ENCODE measurements at regions not wholly inside any gene's neighbourhood (a gene's known extent, or its start where the extent isn't known, plus 50 kb on each side); places are given as distances from the start of the nearest gene placed in this dataset.

- intact Hi-C loops (cut with DNase I) = no loop called here
- no peak for DNase-seq (ENCODE audit: low spot score)
- no peak for ATAC-seq
Observed at GRCh38 chr2:23306401-23306800, 78.6 kb upstream of the KLHL29 start.

DNA sequence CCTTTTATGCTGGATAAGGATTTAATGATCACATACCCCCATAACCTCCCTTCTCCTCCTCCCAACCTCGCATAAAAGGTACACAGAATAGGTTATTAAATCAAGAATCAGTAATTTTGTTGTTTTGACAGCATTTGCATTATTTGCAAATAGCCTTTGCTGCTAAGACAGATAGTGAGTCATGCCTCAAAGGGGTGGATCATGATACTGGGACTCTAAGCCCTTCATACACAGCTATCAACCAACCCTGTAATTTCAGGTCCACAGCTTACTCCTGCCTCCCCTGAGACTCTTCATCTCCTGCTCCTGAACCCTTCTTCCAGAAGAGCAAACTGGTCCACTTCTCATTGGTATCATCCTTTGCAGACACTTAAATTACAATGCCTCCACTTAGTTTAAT, 73.8 kb upstream of the KLHL29 start:
- DNase-seq (ENCODE audit: low spot score) (no peak), ATAC-seq (no peak)
- intact Hi-C loops (cut with DNase I) = no loop called here

- DNase-seq (ENCODE audit: low spot score) (no peak), ATAC-seq (no peak)
- intact Hi-C loops (cut with DNase I) = no loop called here
Observed at GRCh38 chr2:23312996-23313606, 71.9 kb upstream of the KLHL29 start.

DNA sequence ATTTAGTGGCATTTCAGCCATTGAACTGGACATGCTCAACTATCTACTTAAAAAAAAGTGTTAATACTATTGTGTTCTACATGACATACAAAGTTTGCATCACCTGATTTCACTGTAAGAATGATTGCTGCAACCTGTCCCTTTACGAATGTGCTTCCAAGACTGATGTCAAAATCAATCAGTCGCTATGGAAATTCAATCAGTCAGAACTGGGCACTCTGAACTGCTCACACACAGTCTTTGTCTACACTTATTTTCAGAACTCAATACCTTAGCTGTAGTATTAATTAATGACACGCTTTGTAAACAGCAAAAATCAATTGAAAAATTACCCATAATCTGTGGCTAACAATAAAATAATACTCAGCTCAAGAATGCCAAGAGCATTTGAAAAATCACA, 70.3 kb upstream of the KLHL29 start:
- no peak for ATAC-seq
- DNase-seq (ENCODE audit: low spot score) = no peak
- intact Hi-C loops (cut with DNase I) = no loop called here

DNA sequence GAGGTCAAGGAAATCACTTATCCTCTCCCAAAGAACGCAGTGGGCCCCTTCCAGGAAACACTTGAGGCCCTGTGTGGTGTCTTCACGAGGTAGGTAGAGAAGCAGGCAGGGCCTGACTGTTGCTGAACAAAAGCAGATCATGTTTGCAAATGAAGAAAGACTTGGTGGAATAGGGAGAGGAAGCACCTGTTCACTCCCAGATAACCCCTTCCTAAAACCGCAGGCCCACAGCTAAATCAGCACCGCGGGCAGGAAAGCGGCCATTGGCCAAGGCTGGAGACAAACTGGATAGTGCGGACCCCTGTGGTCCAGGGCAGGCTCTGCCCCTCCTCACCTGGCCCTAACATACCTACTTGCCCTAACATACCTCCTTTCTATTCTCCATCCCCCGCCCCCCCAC, 64.9 kb upstream of the KLHL29 start:
- ATAC-seq (no peak), DNase-seq (ENCODE audit: low spot score) (no peak)
- intact Hi-C loops (cut with DNase I) = no loop called here

- DNase-seq (ENCODE audit: low spot score) = no peak
- ATAC-seq = no peak
- intact Hi-C loops (cut with DNase I) = no loop called here
Observed at GRCh38 chr2:23321751-23322150, 63.2 kb upstream of the KLHL29 start.

- intact Hi-C loops (cut with DNase I) = no loop called here
- DNase-seq (ENCODE audit: low spot score) (no peak), ATAC-seq (no peak)
Observed at GRCh38 chr2:23322567-23323197, 62.3 kb upstream of the KLHL29 start.

GRCh38 chr2:23323198-23323916, 61.6 kb upstream of the KLHL29 start:
- intact Hi-C loops (cut with DNase I) = no loop called here
- DNase-seq (ENCODE audit: low spot score) = no peak
- no peak for ATAC-seq

GRCh38 chr2:23323917-23324680, 60.9 kb upstream of the KLHL29 start:
- DNase-seq (ENCODE audit: low spot score) (no peak), ATAC-seq (no peak)
- intact Hi-C loops (cut with DNase I) = no loop called here

DNA sequence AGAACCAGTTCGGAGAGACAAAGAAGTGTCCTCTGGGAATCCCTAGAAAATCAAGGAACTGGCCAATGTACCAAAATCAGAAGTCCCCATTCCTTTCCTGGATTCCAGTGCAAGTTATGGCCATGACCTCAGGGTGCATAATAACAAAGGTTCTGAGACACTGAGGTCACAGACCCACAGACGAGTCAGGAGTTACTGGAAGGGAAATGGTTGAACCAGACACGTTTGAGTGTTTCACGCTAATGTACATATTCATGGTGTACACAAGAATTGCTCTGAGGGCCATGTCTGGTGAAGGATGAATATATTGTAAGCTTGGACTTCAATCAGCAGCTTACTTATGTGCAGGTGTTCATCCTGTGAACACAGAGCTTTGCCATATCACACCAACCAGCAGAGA, 58.6 kb upstream of the KLHL29 start:
- intact Hi-C loops (cut with DNase I) = no loop called here
- no peak for DNase-seq (ENCODE audit: low spot score)
- ATAC-seq = no peak

GRCh38 chr2:23327416-23327815, 57.6 kb upstream of the KLHL29 start:
- intact Hi-C loops (cut with DNase I) = no loop called here
- DNase-seq (ENCODE audit: low spot score) = no peak
- no peak for ATAC-seq

DNA sequence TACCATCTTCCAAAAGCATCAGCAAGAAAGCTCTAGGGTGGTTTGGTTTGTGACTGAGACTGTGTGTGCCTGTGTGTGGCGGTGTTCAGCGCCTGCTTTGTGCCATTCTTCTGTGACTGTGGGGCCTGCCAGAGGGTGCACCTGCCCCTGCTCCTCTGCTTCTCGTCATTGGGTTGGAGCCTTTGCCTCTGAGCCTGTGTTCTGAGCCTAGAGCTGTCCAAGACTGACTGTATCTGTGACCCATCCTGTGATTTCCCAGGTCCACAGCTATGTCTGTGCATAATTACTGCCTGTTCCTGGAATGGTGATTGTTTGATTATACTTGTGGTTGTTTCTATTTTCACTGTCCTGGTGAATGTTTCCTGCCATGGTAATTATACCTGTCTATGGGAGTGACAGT, 57.1 kb upstream of the KLHL29 start:
- DNase-seq (ENCODE audit: low spot score) (no peak), ATAC-seq (no peak)
- intact Hi-C loops (cut with DNase I) = no loop called here

DNA sequence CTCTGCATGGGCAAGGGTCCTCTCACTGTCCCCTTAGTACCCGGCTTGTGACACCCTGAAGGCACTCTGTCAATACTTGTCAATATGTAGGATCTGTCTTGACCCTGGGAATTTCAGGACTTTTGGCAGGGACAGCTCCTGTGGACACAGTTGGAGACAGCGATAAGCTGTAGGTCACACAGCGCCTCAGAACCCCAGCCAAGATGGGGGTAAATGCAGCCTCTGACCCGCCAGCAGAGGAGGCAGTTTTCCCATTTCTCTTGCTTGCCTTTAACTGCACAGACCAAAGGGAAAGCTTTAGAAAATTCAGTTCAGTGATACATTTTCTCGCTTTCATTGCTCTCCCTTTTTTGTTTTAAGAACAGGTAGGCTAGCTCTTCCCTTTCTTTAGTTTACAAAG, 54.8 kb upstream of the KLHL29 start:
- ATAC-seq (no peak), DNase-seq (ENCODE audit: low spot score) (no peak)

More for the DNA sequence above, 54.8 kb upstream of the KLHL29 start:
- intact Hi-C loops (cut with DNase I) = no loop called here

All from sciatic nerve (tissue), 2 donors.